ENCODE measurements at regions not wholly inside any gene's neighbourhood (a gene's known extent, or its start where the extent isn't known, plus 50 kb on each side); places are given as distances from the start of the nearest gene placed in this dataset.

GRCh38 chr5:61816146-61816545 is 484.1 kb downstream of the ZSWIM6 start:
- TF ChIP-seq CTCF (IDR thresholded peaks at IDR 0.05; ENCODE audit: low read depth, low read length, missing input control) (no peak), REST (IDR thresholded peaks at IDR 0.05) (no peak)
